H1 (cell line): ENCODE measurements at regions not wholly inside any gene's neighbourhood (a gene's known extent, or its start where the extent isn't known, plus 50 kb on each side); places are given as distances from the start of the nearest gene placed in this dataset.

Experiments
- CTCF ChIA-PET: fragments of 300-600 bp; sonication (Branson Sonifier 250); formaldehyde crosslinking; loops from one replicate; lab custom pipeline; 2021; ENCODE audit not compliant: partially characterized antibody; lab: Charles Lee
- POLR2A ChIA-PET: fragments of 300-600 bp; sonication (Branson Sonifier 250); formaldehyde crosslinking; loops from one replicate; lab custom pipeline; 2021; ENCODE audit warnings: inconsistent platforms; ENCODE audit not compliant: partially characterized antibody; lab: Charles Lee
- DNase-seq, 2 experiments: peaks; one replicate each; pipeline versions ENCODE4 v3.0.0 to v3.0.0-alpha.2; 2010 to 2022; ENCODE audit warnings: low spot score in 2 of 2, low read depth in 1 of 2, mixed read lengths in 1 of 2
- FAIRE-seq: peaks from 2 replicates; lab custom pipeline; 2011; peaks lifted over from hg19 to GRCh38; lab: Jason Lieb, UNC
- H2AFZ ChIP-seq: 2 replicates; pipeline ENCODE4 v1.8.1; 2012; ENCODE audit warnings: low read length, inconsistent platforms
- H2AK5ac ChIP-seq: 2 replicates; pipeline ENCODE4 v1.6.1; 2013; ENCODE audit warnings: low read depth, low read length
- H2BK120ac ChIP-seq: replicated peaks from 2 replicates; pipeline ENCODE3; 2013; ENCODE audit warnings: low read depth, low read length, inconsistent platforms
- H2BK12ac ChIP-seq: 2 replicates; pipeline ENCODE4 v1.6.1; 2013; ENCODE audit warnings: low read depth, low read length
- H2BK15ac ChIP-seq: 2 replicates; pipeline ENCODE4 v1.6.1; 2013; ENCODE audit warnings: low read length
- H2BK20ac ChIP-seq: 2 replicates; pipeline ENCODE4 v1.6.1; 2013; ENCODE audit warnings: low read length
- H2BK5ac ChIP-seq: 2 replicates; pipeline ENCODE4 v1.6.1; 2013; ENCODE audit warnings: low read depth, low read length
- H3K14ac ChIP-seq: 2 replicates; pipeline ENCODE4 v1.6.1; 2013; ENCODE audit warnings: inconsistent platforms; ENCODE audit not compliant: insufficient read length
- H3K18ac ChIP-seq: 2 replicates; pipeline ENCODE4 v1.6.1; 2013; ENCODE audit warnings: low read length; ENCODE audit errors: extremely low read depth
- H3K23ac ChIP-seq: 2 replicates; pipeline ENCODE4 v1.6.1; 2013; ENCODE audit warnings: inconsistent platforms; ENCODE audit not compliant: insufficient read length
- H3K23me2 ChIP-seq: 2 replicates; pipeline ENCODE4 v1.6.1; 2013; ENCODE audit warnings: low read depth, low read length
- H3K27ac ChIP-seq: 2 replicates; pipeline ENCODE4 v1.6.1; 2011; ENCODE audit warnings: low read depth, low read length, inconsistent platforms
- H3K27me3 ChIP-seq, 4 experiments: replicated peaks in 1 of 4; 1 replicate in 1 of 4; 2 replicates in 3 of 4; pipeline versions ENCODE4 v1.6.1 to v1.8.1; 2011 to 2013; ENCODE audit warnings: low read length in 3 of 4, mild to moderate bottlenecking in 3 of 4, inconsistent platforms in 2 of 4, mixed read lengths in 2 of 4, moderate library complexity in 1 of 4; ENCODE audit not compliant: control insufficient read depth in 3 of 4, insufficient read depth in 3 of 4; ENCODE audit errors: extremely low read depth in 1 of 4
- H3K36me3 ChIP-seq, 4 experiments: 2 replicates each; pipeline versions ENCODE4 v1.6.1 to v1.8.1; 2011 to 2013; ENCODE audit warnings: mild to moderate bottlenecking in 4 of 4, low read length in 3 of 4, moderate library complexity in 2 of 4, control low read depth in 1 of 4, inconsistent platforms in 1 of 4; ENCODE audit not compliant: insufficient read depth in 4 of 4, control insufficient read depth in 2 of 4
- H3K4ac ChIP-seq: replicated peaks from 2 replicates; pipeline ENCODE3; 2013; ENCODE audit warnings: low read length, low read depth, mixed read lengths, inconsistent platforms; ENCODE audit not compliant: insufficient read length
- H3K4me1 ChIP-seq, 4 experiments: replicated peaks in 1 of 4; 1 replicate in 1 of 4; 2 replicates in 3 of 4; pipeline versions ENCODE4 v1.6.1 to v1.8.1; 2011 to 2013; ENCODE audit warnings: low read length in 3 of 4, inconsistent platforms in 2 of 4, mixed read lengths in 1 of 4; ENCODE audit not compliant: insufficient read depth in 4 of 4, control insufficient read depth in 3 of 4
- H3K4me2 ChIP-seq, 2 experiments: 2 replicates each; pipeline versions ENCODE4 v1.6.1 to v1.8.1; 2011 to 2013; ENCODE audit warnings: low read depth in 2 of 2, low read length in 2 of 2, control low read depth in 1 of 2, inconsistent platforms in 1 of 2, mild to moderate bottlenecking in 1 of 2; ENCODE audit not compliant: insufficient read depth in 1 of 2
- H3K4me3 ChIP-seq, 4 experiments: fragments of 200-600, 300-600 bp in 1 of 4; sonication (generic), shearing (Covaris generic), sonication (Bioruptor Twin) in 1 of 4; 2 replicates each; pipeline versions ENCODE4 v1.5.1 to v1.8.1; 2011 to 2016; ENCODE audit warnings: low read length in 4 of 4, low read depth in 3 of 4, control low read depth in 2 of 4, inconsistent platforms in 2 of 4, mild to moderate bottlenecking in 2 of 4, mixed read lengths in 1 of 4, moderate library complexity in 1 of 4; ENCODE audit not compliant: insufficient read depth in 2 of 4; ENCODE audit errors: extremely low read depth in 1 of 4
- H3K56ac ChIP-seq: replicated peaks from 2 replicates; pipeline ENCODE3; 2013; ENCODE audit warnings: low read depth, mild to moderate bottlenecking, mixed read lengths, low read length, inconsistent platforms; ENCODE audit not compliant: insufficient read length
- H3K79me1 ChIP-seq: 2 replicates; pipeline ENCODE4 v1.6.1; 2013; ENCODE audit warnings: low read depth, low read length, control low read depth
- H3K79me2 ChIP-seq, 2 experiments: 2 replicates each; pipeline versions ENCODE4 v1.6.1 to v1.8.1; 2012 to 2013; ENCODE audit warnings: low read length in 2 of 2, mild to moderate bottlenecking in 2 of 2, inconsistent platforms in 1 of 2; ENCODE audit not compliant: insufficient read depth in 2 of 2, control insufficient read depth in 1 of 2
- H3K9ac ChIP-seq, 4 experiments: replicated peaks in 1 of 4; 1 replicate in 1 of 4; 2 replicates in 3 of 4; pipeline versions ENCODE4 v1.6.1 to v1.8.1; 2011 to 2013; ENCODE audit warnings: low read depth in 3 of 4, low read length in 3 of 4, control low read depth in 2 of 4, mild to moderate bottlenecking in 2 of 4, moderate library complexity in 2 of 4, inconsistent platforms in 1 of 4; ENCODE audit errors: extremely low read depth in 1 of 4
- H3K9me3 ChIP-seq, 2 experiments: 2 replicates each; pipeline versions ENCODE4 v1.6.1 to v1.8.1; 2012 to 2013; ENCODE audit warnings: mild to moderate bottlenecking in 2 of 2, moderate library complexity in 2 of 2, control low read depth in 1 of 2, inconsistent platforms in 1 of 2, low read depth in 1 of 2, low read length in 1 of 2, mixed read lengths in 1 of 2; ENCODE audit not compliant: insufficient read depth in 2 of 2
- H4K20me1 ChIP-seq, 2 experiments: replicated peaks in 1 of 2; 2 replicates each; pipeline versions ENCODE3 to v1.8.1; 2011 to 2013; ENCODE audit warnings: inconsistent platforms in 2 of 2, low read length in 2 of 2, mild to moderate bottlenecking in 1 of 2; ENCODE audit not compliant: insufficient read depth in 2 of 2, control insufficient read depth in 1 of 2
- H4K5ac ChIP-seq: 2 replicates; pipeline ENCODE4 v1.6.1; 2013; ENCODE audit warnings: low read length, low read depth, mixed read lengths, inconsistent platforms; ENCODE audit not compliant: insufficient read length
- H4K8ac ChIP-seq: 2 replicates; pipeline ENCODE4 v1.8.0; 2013; ENCODE audit warnings: mild to moderate bottlenecking, moderate library complexity, low read length, inconsistent platforms; ENCODE audit not compliant: insufficient read depth; ENCODE audit errors: extremely low read depth
- H4K91ac ChIP-seq: replicated peaks from 2 replicates; pipeline ENCODE3; 2013; ENCODE audit warnings: low read length, mixed read lengths, inconsistent platforms; ENCODE audit not compliant: insufficient read length
- ATF2 ChIP-seq: IDR thresholded peaks from 2 replicates; pipeline ENCODE4 v1.6.1; 2012; ENCODE audit warnings: low read length, inconsistent platforms
- BCL11A ChIP-seq, 2 experiments: IDR thresholded peaks; one replicate each; pipeline ENCODE4 v1.6.1; 2011; ENCODE audit warnings: low read depth in 2 of 2, low read length in 2 of 2, mild to moderate bottlenecking in 2 of 2
- HDAC6 ChIP-seq: IDR thresholded peaks from one replicate; pipeline ENCODE4 v1.7.1; 2012; ENCODE audit warnings: low read depth, mild to moderate bottlenecking, inconsistent platforms, low read length, moderate library complexity
- JUND ChIP-seq: IDR thresholded peaks from 2 replicates; pipeline ENCODE4 v1.6.1; 2011; ENCODE audit warnings: mild to moderate bottlenecking, improper control_type of control experiment, low read length
- POU5F1 ChIP-seq: IDR thresholded peaks from 2 replicates; pipeline ENCODE4 v1.6.1; 2011; ENCODE audit warnings: low read depth, mild to moderate bottlenecking, low read length, moderate library complexity
- SIN3A ChIP-seq, 2 experiments: IDR thresholded peaks in 1 of 2; conservative IDR thresholded peaks in 1 of 2; 2 replicates each; pipeline ENCODE4 v1.6.1; 2011 to 2012; ENCODE audit warnings: low read length in 2 of 2, improper control_type of control experiment in 1 of 2, low read depth in 1 of 2, mild to moderate bottlenecking in 1 of 2
- SIRT6 ChIP-seq: IDR thresholded peaks from one replicate; pipeline ENCODE4 v1.7.1; 2012; ENCODE audit warnings: low read length, inconsistent platforms
- TAF1 ChIP-seq: IDR thresholded peaks from 2 replicates; pipeline ENCODE4 v1.6.1; 2011; ENCODE audit warnings: mild to moderate bottlenecking, low read depth, low read length
- TCF12 ChIP-seq: IDR thresholded peaks from 2 replicates; pipeline ENCODE4 v1.6.1; 2011; ENCODE audit warnings: low read depth, mild to moderate bottlenecking, low read length
- USF2 ChIP-seq: IDR thresholded peaks from 2 replicates; pipeline ENCODE4 v1.6.1; 2011; ENCODE audit warnings: low read length, improper control_type of control experiment
- WGBS, 2 experiments: shearing (Covaris generic) in 1 of 2; methylation state at CpG; one replicate each; pipeline versions ENCODE4 v1.1.6 to v1.1.7; 2013 to 2015; ENCODE audit warnings: low lambda C conversion rate in 2 of 2, mixed read lengths in 2 of 2, inconsistent platforms in 1 of 2, low coverage in 1 of 2, missing lambda C conversion rate in 1 of 2; ENCODE audit not compliant: insufficient replicate concordance in 2 of 2, insufficient coverage in 1 of 2, insufficient read length in 1 of 2; ENCODE audit errors: extremely low coverage in 1 of 2, missing lambda C conversion rate in 1 of 2; 5-methylcytosine and 5-hydroxymethylcytosine counted together

- no peak overlapping the region for H2AK5ac ChIP-seq
- H3K4me1 ChIP-seq: peaks cover 0 to 4% (median 0%) of the 10 kb centered on the region in 4 experiments; a peak in 2 of 7 replicates
- DNase-seq (no peak), FAIRE-seq (no peak)
- H3K36me3 ChIP-seq: no peaks in the 10 kb centered on the region
- H4K91ac ChIP-seq: no peak overlapping the region
- no peaks in the 10 kb centered on the region; a peak in 1 of 7 replicates for H3K27me3 ChIP-seq
- no peak overlapping the region for H3K4ac ChIP-seq
- H3K23ac ChIP-seq: no peak overlapping the region
- no peaks in the 10 kb centered on the region for H3K79me1 ChIP-seq
- H2BK20ac ChIP-seq: no peak overlapping the region
- H3K56ac ChIP-seq: no peak overlapping the region
- no peak overlapping the region for H3K27ac ChIP-seq
- no peak overlapping the region for H4K5ac ChIP-seq
- H3K79me2 ChIP-seq: no peaks in the 10 kb centered on the region
- CTCF ChIA-PET: interaction anchor here (0.6 to 1.0 kb wide), 2 partner anchors 8 to 164 kb away, joined by 3 to 4 read pairs; no protein-coding TSS in a partner anchor
- POLR2A ChIA-PET: no interaction called here
- no peak overlapping the region; the same call in 1 of the 2 replicates for H3K18ac ChIP-seq
- no peak overlapping the region; the same call in 1 of the 2 replicates for H4K8ac ChIP-seq
- H3K14ac ChIP-seq: no peak overlapping the region
- no peak overlapping the region for H2AFZ ChIP-seq
- no peaks in the 10 kb centered on the region for H3K23me2 ChIP-seq
- H2BK5ac ChIP-seq: no peak overlapping the region
- H3K4me2 ChIP-seq: no peak overlapping the region
- no peak overlapping the region for H3K9ac ChIP-seq
- H3K9me3 ChIP-seq: no peaks in the 10 kb centered on the region
- H2BK12ac ChIP-seq: no peak overlapping the region
- no peak overlapping the region for H2BK120ac ChIP-seq
- H4K20me1 ChIP-seq: no peaks in the 10 kb centered on the region
- 0 out of 2 replicates have a peak overlapping the region, but pooled peaks have one; percentile 29 for H2BK15ac ChIP-seq
- 92% methylated on average over 23 of the region's 27 CpGs; no CpG with 5 or more reads in 1 of the 2 experiments for WGBS, 2 experiments
- H3K4me3 ChIP-seq: no peak overlapping the region
- TF ChIP-seq SIN3A (conservative IDR thresholded peaks at IDR 0.05 in 1 of 2, IDR thresholded peaks at IDR 0.05 in 1 of 2; ENCODE audit: low read depth in 1 of 2, low read length in 2 of 2) (no peak), USF2 (no peak), BCL11A (IDR thresholded peaks at IDR 0.05; ENCODE audit: low read depth in 2 of 2, low read length in 2 of 2) (no peak), JUND (no peak), POU5F1 (no peak), HDAC6 (no peak), TCF12 (no peak), TAF1 (no peak), SIRT6 (no peak), ATF2 (no peak)
Measured at GRCh38 chr9:135247227-135247930, 159.9 kb downstream of the OLFM1 start.
